Small intestine (tissue), 7 donors: ENCODE measurements at regions not wholly inside any gene's neighbourhood (a gene's known extent, or its start where the extent isn't known, plus 50 kb on each side); places are given as distances from the start of the nearest gene placed in this dataset.
"Not testable (repeated sequence)": the region's sequence is repeated elsewhere in the genome, so short reads cannot be mapped to it uniquely, and the experiment has no call there.

Source experiments
- DNase-seq, 2 donors: peaks; one replicate each; pipeline versions ENCODE4 v3.0.0 to v3.0.0-alpha.2; 2013
- FAIRE-seq: peaks from 2 replicates; lab custom pipeline; 2012; peaks lifted over from hg19 to GRCh38; lab: Jason Lieb, UNC
- H3K27ac ChIP-seq, 3 donors: one replicate each; pipeline ENCODE4 v1.5.1; 2013; ENCODE audit warnings: low read length in 2 of 3, mild to moderate bottlenecking in 2 of 3, control low read depth in 1 of 3, inconsistent platforms in 1 of 3, low read depth in 1 of 3, moderate library complexity in 1 of 3
- H3K27me3 ChIP-seq, 3 donors: one replicate each; pipeline ENCODE4 v1.6.1; 2013; ENCODE audit warnings: low read length in 3 of 3, inconsistent platforms in 1 of 3; ENCODE audit not compliant: control insufficient read depth in 3 of 3, insufficient read depth in 3 of 3
- H3K36me3 ChIP-seq, 3 donors: one replicate each; pipeline ENCODE4 v1.6.1; 2013; ENCODE audit warnings: low read length in 3 of 3, inconsistent platforms in 1 of 3, low read depth in 1 of 3, mild to moderate bottlenecking in 1 of 3, moderate library complexity in 1 of 3; ENCODE audit not compliant: control insufficient read depth in 3 of 3, insufficient read depth in 2 of 3
- H3K4me1 ChIP-seq, 3 donors: one replicate each; pipeline ENCODE4 v1.6.1; 2013; ENCODE audit warnings: low read length in 2 of 3, inconsistent platforms in 1 of 3, low read depth in 1 of 3, mild to moderate bottlenecking in 1 of 3, moderate library complexity in 1 of 3; ENCODE audit not compliant: control insufficient read depth in 3 of 3, insufficient read depth in 2 of 3
- H3K4me3 ChIP-seq, 3 donors: one replicate each; pipeline ENCODE4 v1.5.1; 2013; ENCODE audit warnings: low read length in 3 of 3, control low read depth in 1 of 3, inconsistent platforms in 1 of 3, low read depth in 1 of 3, mild to moderate bottlenecking in 1 of 3, moderate library complexity in 1 of 3
- H3K9me3 ChIP-seq, 2 donors: one replicate each; pipeline ENCODE4 v1.6.1; 2013; ENCODE audit warnings: low read depth in 1 of 2, low read length in 1 of 2; ENCODE audit not compliant: control insufficient read depth in 2 of 2, insufficient read depth in 1 of 2
- WGBS, 3 donors: extraction: QIAGEN DNeasy Blood & Tissue Kit; methylation state at CpG; one replicate each; pipeline ENCODE4 v1.1.7; 2013; 5-methylcytosine and 5-hydroxymethylcytosine counted together
- donor health status: healthy with polysubstance abuse.
- donor health status: control.
- donor health status: control.
- donor health status: Bipolar disorder and iron deficiency.
- donor health status: healthy.

GRCh38 chr21:7853426-7853825, 2668.0 kb upstream of the TPTE start:
- H3K36me3 ChIP-seq, H3K4me1 ChIP-seq, DNase-seq, H3K9me3 ChIP-seq, H3K4me3 ChIP-seq, H3K27ac ChIP-seq, H3K27me3 ChIP-seq, FAIRE-seq: not testable (repeated sequence)
- WGBS, 3 donors: no CpG with 5 or more reads among the region's 3 CpGs

GRCh38 chr21:7853836-7854235, 2667.5 kb upstream of the TPTE start:
- no CpG with 5 or more reads among the region's 5 CpGs for WGBS, 3 donors
- H3K27me3 ChIP-seq, H3K36me3 ChIP-seq, H3K4me3 ChIP-seq, H3K9me3 ChIP-seq, H3K4me1 ChIP-seq, DNase-seq, H3K27ac ChIP-seq, FAIRE-seq: not testable (repeated sequence)
